ENCODE measurements at regions not wholly inside any gene's neighbourhood (a gene's known extent, or its start where the extent isn't known, plus 50 kb on each side); places are given as distances from the start of the nearest gene placed in this dataset.

- TF ChIP-seq GATA2 (IDR thresholded peaks at IDR 0.05; ENCODE audit: low read depth, low read length): no peak
- TF ChIP-seq GATA3 (IDR thresholded peaks at IDR 0.05; ENCODE audit: low read depth, low read length): no peak
These were observed 55.8 kb upstream of the CDH6 start for GRCh38 chr5:31137676-31138075.

- TF ChIP-seq GATA3 (IDR thresholded peaks at IDR 0.05; ENCODE audit: low read depth, low read length) (no peak), GATA2 (IDR thresholded peaks at IDR 0.05; ENCODE audit: low read depth, low read length) (no peak)
These were observed 57.9 kb upstream of the CDH6 start for GRCh38 chr5:31135542-31135941.

- TF ChIP-seq GATA3 (IDR thresholded peaks at IDR 0.05; ENCODE audit: low read depth, low read length): no peak
These were observed 60.0 kb upstream of the CDH6 start for GRCh38 chr5:31133488-31133887.

GRCh38 chr5:31131381-31131891 lies 62.0 kb upstream of the CDH6 start:
- no peak for TF ChIP-seq GATA2 (IDR thresholded peaks at IDR 0.05; ENCODE audit: low read depth, low read length)
- TF ChIP-seq GATA3 (IDR thresholded peaks at IDR 0.05; ENCODE audit: low read depth, low read length): no peak

- TF ChIP-seq GATA3 (IDR thresholded peaks at IDR 0.05; ENCODE audit: low read depth, low read length) (no peak), GATA2 (IDR thresholded peaks at IDR 0.05; ENCODE audit: low read depth, low read length) (no peak)
These were observed 62.8 kb upstream of the CDH6 start for GRCh38 chr5:31130676-31131075.

- TF ChIP-seq GATA3 (IDR thresholded peaks at IDR 0.05; ENCODE audit: low read depth, low read length) (no peak), GATA2 (IDR thresholded peaks at IDR 0.05; ENCODE audit: low read depth, low read length) (no peak)
These were observed 68.7 kb upstream of the CDH6 start for GRCh38 chr5:31124651-31125305.

GRCh38 chr5:31124026-31124425 lies 69.5 kb upstream of the CDH6 start:
- TF ChIP-seq GATA2 (IDR thresholded peaks at IDR 0.05; ENCODE audit: low read depth, low read length) (no peak), GATA3 (IDR thresholded peaks at IDR 0.05; ENCODE audit: low read depth, low read length) (no peak)

- no peak for TF ChIP-seq GATA3 (IDR thresholded peaks at IDR 0.05; ENCODE audit: low read depth, low read length)
- no peak for TF ChIP-seq GATA2 (IDR thresholded peaks at IDR 0.05; ENCODE audit: low read depth, low read length)
These were observed 70.2 kb upstream of the CDH6 start for GRCh38 chr5:31122998-31123951.

GRCh38 chr5:31121224-31121623 lies 72.3 kb upstream of the CDH6 start:
- TF ChIP-seq GATA3 (IDR thresholded peaks at IDR 0.05; ENCODE audit: low read depth, low read length) (no peak), GATA2 (IDR thresholded peaks at IDR 0.05; ENCODE audit: low read depth, low read length) (no peak)

- TF ChIP-seq GATA2 (IDR thresholded peaks at IDR 0.05; ENCODE audit: low read depth, low read length): no peak
- TF ChIP-seq GATA3 (IDR thresholded peaks at IDR 0.05; ENCODE audit: low read depth, low read length): no peak
These were observed 72.9 kb upstream of the CDH6 start for GRCh38 chr5:31120642-31120948.

- TF ChIP-seq GATA2 (IDR thresholded peaks at IDR 0.05; ENCODE audit: low read depth, low read length) (no peak), GATA3 (IDR thresholded peaks at IDR 0.05; ENCODE audit: low read depth, low read length) (no peak)
These were observed 73.4 kb upstream of the CDH6 start for GRCh38 chr5:31119938-31120641.

GRCh38 chr5:31116466-31117031 lies 76.9 kb upstream of the CDH6 start:
- TF ChIP-seq GATA2 (IDR thresholded peaks at IDR 0.05; ENCODE audit: low read depth, low read length) (no peak), GATA3 (IDR thresholded peaks at IDR 0.05; ENCODE audit: low read depth, low read length) (no peak)

- TF ChIP-seq GATA2 (IDR thresholded peaks at IDR 0.05; ENCODE audit: low read depth, low read length): no peak
- TF ChIP-seq GATA3 (IDR thresholded peaks at IDR 0.05; ENCODE audit: low read depth, low read length): no peak
These were observed 78.7 kb upstream of the CDH6 start for GRCh38 chr5:31114817-31115216.
